ENCODE measurements at regions not wholly inside any gene's neighbourhood (a gene's known extent, or its start where the extent isn't known, plus 50 kb on each side); places are given as distances from the start of the nearest gene placed in this dataset.

DNA sequence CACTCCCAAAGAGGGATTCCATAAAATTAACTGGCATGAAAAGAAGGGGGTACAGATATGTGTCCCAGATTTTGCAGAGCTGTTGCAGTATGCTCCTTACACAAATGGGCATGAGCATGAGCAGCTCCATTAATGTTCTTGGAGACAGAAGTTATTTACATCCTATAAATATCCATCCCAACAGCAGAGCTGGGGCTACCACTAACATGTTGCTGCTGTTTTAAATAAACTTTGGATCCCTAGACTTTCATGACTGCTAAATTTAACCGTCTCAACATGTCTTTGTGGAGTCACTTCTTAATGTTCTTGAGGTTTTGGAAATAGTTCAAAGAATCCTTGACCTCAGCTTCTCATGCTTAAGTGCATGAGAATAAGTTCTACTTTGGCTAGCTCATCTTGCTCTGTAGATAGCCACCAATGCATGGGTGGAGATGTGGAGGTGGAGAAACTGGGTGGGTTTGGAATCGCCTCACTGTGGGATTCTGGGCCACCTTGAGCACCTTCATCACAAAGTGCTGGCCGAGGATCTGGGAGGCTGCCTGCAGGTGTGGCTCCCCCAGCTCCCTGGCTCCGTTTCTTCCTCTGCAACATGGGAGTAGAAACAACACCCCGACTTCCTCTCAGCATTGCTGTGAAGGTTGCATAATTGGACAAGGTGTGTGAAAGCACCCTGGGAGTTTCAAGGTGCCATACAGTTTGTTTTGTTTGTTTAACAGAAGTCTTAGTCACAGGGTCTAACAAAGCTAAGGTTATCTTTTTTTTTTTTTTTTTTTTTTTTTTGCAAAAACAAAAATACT is 307.2 kb downstream of the MYCN start:
- Histone ChIP-seq H3K9me3 (ENCODE audit: insufficient read depth, low read length) (no peaks in the 10 kb centered on the region), H4K20me1 (ENCODE audit: low read depth, low read length) (no peaks in the 10 kb centered on the region), H3K4me3 (ENCODE audit: insufficient read depth, low read length, poor library complexity, severe bottlenecking) (no peak overlapping the region), H2AFZ (ENCODE audit: low read depth, low read length, severe bottlenecking) (no peak overlapping the region), H3K36me3 (ENCODE audit: low read length) (no peaks in the 10 kb centered on the region), H3K27ac (ENCODE audit: low read depth, low read length) (no peak overlapping the region), H3K4me2 (ENCODE audit: low read depth, low read length, poor library complexity, severe bottlenecking) (no peak overlapping the region), H3F3A (ENCODE audit: insufficient read depth) (no peaks in the 10 kb centered on the region), H3K9ac (ENCODE audit: low read length) (no peak overlapping the region), H3K27me3 (ENCODE audit: low read length) (no peaks in the 10 kb centered on the region), H3K79me2 (ENCODE audit: insufficient read depth, low read length) (no peaks in the 10 kb centered on the region), H3K9me2 (replicated peaks; ENCODE audit: insufficient read depth, low read length) (no peaks in the 10 kb centered on the region)
- TF ChIP-seq CTCF (IDR thresholded peaks at IDR 0.05; ENCODE audit: insufficient read depth, low read length, poor library complexity, severe bottlenecking) (no peak), EZH2phosphoT487 (conservative IDR thresholded peaks at IDR 0.05; ENCODE audit: low read length) (no peak)

DNA sequence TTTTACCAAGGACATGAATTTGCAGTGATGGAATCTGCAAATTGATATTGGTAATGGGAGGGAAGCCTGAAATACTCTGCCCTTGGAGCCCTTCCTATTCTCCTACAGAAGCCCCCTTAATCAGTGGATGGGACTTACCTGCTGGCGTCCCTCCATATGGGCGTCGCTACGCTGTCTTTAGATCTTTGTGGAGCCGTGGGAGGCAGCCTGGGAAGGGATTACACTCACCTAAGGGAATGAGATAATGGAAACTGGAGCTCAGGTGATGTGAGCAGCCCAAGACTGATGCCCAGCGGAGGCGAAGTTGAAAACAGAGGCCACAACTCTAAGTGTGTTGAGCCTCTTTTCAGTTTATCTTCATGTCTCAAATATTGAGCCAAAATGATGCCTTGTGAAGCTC is 306.6 kb downstream of the MYCN start:
- Histone ChIP-seq H4K20me1 (ENCODE audit: low read depth, low read length) (no peaks in the 10 kb centered on the region), H3K27ac (ENCODE audit: low read depth, low read length) (no peak overlapping the region), H3K36me3 (ENCODE audit: low read length) (no peaks in the 10 kb centered on the region), H3K9me2 (replicated peaks; ENCODE audit: insufficient read depth, low read length) (no peaks in the 10 kb centered on the region), H3K4me3 (ENCODE audit: insufficient read depth, low read length, poor library complexity, severe bottlenecking) (no peak overlapping the region), H3K27me3 (ENCODE audit: low read length) (no peaks in the 10 kb centered on the region), H3F3A (ENCODE audit: insufficient read depth) (no peaks in the 10 kb centered on the region), H3K9ac (ENCODE audit: low read length) (no peak overlapping the region), H3K79me2 (ENCODE audit: insufficient read depth, low read length) (no peaks in the 10 kb centered on the region), H3K4me2 (ENCODE audit: low read depth, low read length, poor library complexity, severe bottlenecking) (no peak overlapping the region), H3K9me3 (ENCODE audit: insufficient read depth, low read length) (no peaks in the 10 kb centered on the region), H2AFZ (ENCODE audit: low read depth, low read length, severe bottlenecking) (no peak overlapping the region)
- no peak for TF ChIP-seq CTCF (IDR thresholded peaks at IDR 0.05; ENCODE audit: insufficient read depth, low read length, poor library complexity, severe bottlenecking)
- no peak for TF ChIP-seq EZH2phosphoT487 (conservative IDR thresholded peaks at IDR 0.05; ENCODE audit: low read length)

DNA sequence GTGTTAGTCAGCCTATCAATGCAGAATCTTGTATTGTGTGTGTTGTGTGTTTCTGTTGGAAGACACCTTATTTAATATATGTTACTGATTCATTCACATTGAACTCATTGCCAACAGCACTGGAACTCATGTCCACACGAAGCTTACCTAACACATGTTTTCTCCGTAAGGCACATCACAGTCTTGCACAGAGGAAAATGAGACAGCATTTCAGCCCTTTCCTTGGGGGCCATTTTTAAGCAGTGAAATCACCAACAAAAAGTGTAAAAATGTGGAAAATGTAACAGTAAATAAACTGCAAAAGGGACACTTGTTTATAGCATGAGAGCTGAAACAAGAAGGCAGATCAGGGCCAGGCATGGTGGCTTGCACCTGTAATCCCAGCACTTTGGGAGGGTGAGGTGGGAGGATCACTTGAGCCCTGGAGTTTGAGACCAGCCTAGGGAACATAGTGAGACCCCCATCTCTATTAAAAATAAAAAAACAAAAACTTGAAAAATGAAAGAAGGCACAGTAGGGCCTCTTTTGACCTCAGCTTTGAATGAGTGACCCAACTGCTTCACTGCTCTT is 306.0 kb downstream of the MYCN start:
- H2AFZ ChIP-seq (ENCODE audit: low read depth, low read length, severe bottlenecking) = no peak overlapping the region

More for the DNA sequence above, 306.0 kb downstream of the MYCN start:
- H3K79me2 ChIP-seq (ENCODE audit: insufficient read depth, low read length) = no peaks in the 10 kb centered on the region
- H3K9me3 ChIP-seq (ENCODE audit: insufficient read depth, low read length) = no peaks in the 10 kb centered on the region
- H3K27me3 ChIP-seq (ENCODE audit: low read length) = no peaks in the 10 kb centered on the region
- no peak overlapping the region for H3K9ac ChIP-seq (ENCODE audit: low read length)
- H3K4me2 ChIP-seq (ENCODE audit: low read depth, low read length, poor library complexity, severe bottlenecking) = no peak overlapping the region
- no peaks in the 10 kb centered on the region for H3K36me3 ChIP-seq (ENCODE audit: low read length)
- no peak for TF ChIP-seq EZH2phosphoT487 (conservative IDR thresholded peaks at IDR 0.05; ENCODE audit: low read length)
- no peak for TF ChIP-seq CTCF (IDR thresholded peaks at IDR 0.05; ENCODE audit: insufficient read depth, low read length, poor library complexity, severe bottlenecking)
- H3F3A ChIP-seq (ENCODE audit: insufficient read depth) = no peaks in the 10 kb centered on the region
- H3K27ac ChIP-seq (ENCODE audit: low read depth, low read length) = no peak overlapping the region
- no peak overlapping the region for H3K4me3 ChIP-seq (ENCODE audit: insufficient read depth, low read length, poor library complexity, severe bottlenecking)
- no peaks in the 10 kb centered on the region for H3K9me2 ChIP-seq (replicated peaks; ENCODE audit: insufficient read depth, low read length)
- no peaks in the 10 kb centered on the region for H4K20me1 ChIP-seq (ENCODE audit: low read depth, low read length)
